ENCODE measurements at regions not wholly inside any gene's neighbourhood (a gene's known extent, or its start where the extent isn't known, plus 50 kb on each side); places are given as distances from the start of the nearest gene placed in this dataset.

- DNase-seq (ENCODE audit: low spot score): peak; percentile 50
Measured at GRCh38 chr1:244347942-244348341, 103.8 kb downstream of the ADSS2 start.

- peak; percentile 58 for DNase-seq (ENCODE audit: low spot score)
Measured at GRCh38 chr1:244349103-244349531, 102.6 kb downstream of the ADSS2 start.

GRCh38 chr1:244349581-244350001, 102.1 kb downstream of the ADSS2 start:
- DNase-seq (ENCODE audit: low spot score): no peak

- DNase-seq (ENCODE audit: low spot score): no peak
Measured at GRCh38 chr1:244350027-244350426, 101.7 kb downstream of the ADSS2 start.

- DNase-seq (ENCODE audit: low spot score): no peak
Measured at GRCh38 chr1:244352156-244352830, 99.4 kb downstream of the ADSS2 start.

GRCh38 chr1:244353551-244354091, 98.1 kb downstream of the ADSS2 start:
- peak; percentile 86 for DNase-seq (ENCODE audit: low spot score)

GRCh38 chr1:244354810-244355278, 96.9 kb downstream of the ADSS2 start:
- no peak for DNase-seq (ENCODE audit: low spot score)

- DNase-seq (ENCODE audit: low spot score): no peak
Measured at GRCh38 chr1:244356376-244356775, 95.3 kb downstream of the ADSS2 start.

Data from H4 (cell line).